Brain microvascular endothelial cell (primary cell): ENCODE measurements at regions not wholly inside any gene's neighbourhood (a gene's known extent, or its start where the extent isn't known, plus 50 kb on each side); places are given as distances from the start of the nearest gene placed in this dataset.

ENCODE experiments used
- DNase-seq: peaks from one replicate; pipeline ENCODE4 v3.0.0-alpha.2; 2020
- H3K27ac ChIP-seq: fragments of 250-450 bp; sonication (Bioruptor Pico); 2 replicates; pipeline ENCODE4 v1.5.1; 2020; ENCODE audit warnings: mild to moderate bottlenecking, moderate library complexity
- H3K27me3 ChIP-seq: fragments of 250-450 bp; sonication (Bioruptor Pico); replicated peaks from 2 replicates; pipeline ENCODE4 v1.5.1; 2020; ENCODE audit warnings: mild to moderate bottlenecking
- H3K36me3 ChIP-seq: fragments of 250-450 bp; sonication (Bioruptor Pico); replicated peaks from 2 replicates; pipeline ENCODE4 v1.5.1; 2020; ENCODE audit warnings: mild to moderate bottlenecking
- H3K4me3 ChIP-seq: 2 replicates; pipeline ENCODE4 v1.5.1; 2011; ENCODE audit warnings: low read depth, mild to moderate bottlenecking, control low read depth, low read length, moderate library complexity
- in situ Hi-C: cut with HindIII; loops from 2 replicates; pipeline ENCODE4 v1.10.0; 2017; ENCODE audit warnings: low sequenced_read_pairs, low pct_ligation_motif_present
- TF ChIP-seq, protein P1 (sequence below): IDR thresholded peaks from 2 replicates; pipeline ENCODE4 v1.5.1; 2011; ENCODE audit warnings: low read depth, mild to moderate bottlenecking, moderate library complexity, low read length, control low read depth, inconsistent platforms; ENCODE audit errors: missing control alignments

DNA sequence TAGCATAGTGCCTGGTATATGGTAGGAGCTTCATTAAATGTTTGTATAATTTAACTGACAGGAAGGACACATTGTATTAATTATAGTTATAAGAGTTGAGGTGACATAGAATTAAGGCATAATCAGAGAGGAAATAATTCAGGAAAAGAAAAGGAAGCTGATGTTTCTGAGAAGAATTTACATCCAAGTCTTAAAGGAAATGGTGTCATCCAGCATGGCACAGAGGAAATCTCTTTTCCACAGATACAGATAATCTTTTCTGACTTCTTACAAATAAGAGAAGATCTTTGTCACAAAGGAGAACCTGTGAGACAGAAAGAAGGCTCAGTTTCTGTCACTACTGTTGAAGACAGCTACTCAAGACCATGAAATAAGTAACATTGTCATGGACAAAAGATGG is 222.5 kb downstream of the GJA1 start:
- Histone ChIP-seq H3K4me3 (no peak overlapping the region), H3K27ac (no peak overlapping the region), H3K27me3 (no peaks in the 10 kb centered on the region), H3K36me3 (no peaks in the 10 kb centered on the region)
- TF ChIP-seq, protein P1, sequence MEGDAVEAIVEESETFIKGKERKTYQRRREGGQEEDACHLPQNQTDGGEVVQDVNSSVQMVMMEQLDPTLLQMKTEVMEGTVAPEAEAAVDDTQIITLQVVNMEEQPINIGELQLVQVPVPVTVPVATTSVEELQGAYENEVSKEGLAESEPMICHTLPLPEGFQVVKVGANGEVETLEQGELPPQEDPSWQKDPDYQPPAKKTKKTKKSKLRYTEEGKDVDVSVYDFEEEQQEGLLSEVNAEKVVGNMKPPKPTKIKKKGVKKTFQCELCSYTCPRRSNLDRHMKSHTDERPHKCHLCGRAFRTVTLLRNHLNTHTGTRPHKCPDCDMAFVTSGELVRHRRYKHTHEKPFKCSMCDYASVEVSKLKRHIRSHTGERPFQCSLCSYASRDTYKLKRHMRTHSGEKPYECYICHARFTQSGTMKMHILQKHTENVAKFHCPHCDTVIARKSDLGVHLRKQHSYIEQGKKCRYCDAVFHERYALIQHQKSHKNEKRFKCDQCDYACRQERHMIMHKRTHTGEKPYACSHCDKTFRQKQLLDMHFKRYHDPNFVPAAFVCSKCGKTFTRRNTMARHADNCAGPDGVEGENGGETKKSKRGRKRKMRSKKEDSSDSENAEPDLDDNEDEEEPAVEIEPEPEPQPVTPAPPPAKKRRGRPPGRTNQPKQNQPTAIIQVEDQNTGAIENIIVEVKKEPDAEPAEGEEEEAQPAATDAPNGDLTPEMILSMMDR: no peak
- in situ Hi-C loops: no loop called here
- no peak for DNase-seq

- H3K27ac ChIP-seq: no peak overlapping the region
- no peak overlapping the region for H3K4me3 ChIP-seq
- TF ChIP-seq, protein P1: no peak
- in situ Hi-C loops: no loop called here
- DNase-seq: no peak
- H3K27me3 ChIP-seq: no peaks in the 10 kb centered on the region
- no peaks in the 10 kb centered on the region for H3K36me3 ChIP-seq
Measured at GRCh38 chr6:121660277-121660676, 224.8 kb downstream of the GJA1 start.

DNA sequence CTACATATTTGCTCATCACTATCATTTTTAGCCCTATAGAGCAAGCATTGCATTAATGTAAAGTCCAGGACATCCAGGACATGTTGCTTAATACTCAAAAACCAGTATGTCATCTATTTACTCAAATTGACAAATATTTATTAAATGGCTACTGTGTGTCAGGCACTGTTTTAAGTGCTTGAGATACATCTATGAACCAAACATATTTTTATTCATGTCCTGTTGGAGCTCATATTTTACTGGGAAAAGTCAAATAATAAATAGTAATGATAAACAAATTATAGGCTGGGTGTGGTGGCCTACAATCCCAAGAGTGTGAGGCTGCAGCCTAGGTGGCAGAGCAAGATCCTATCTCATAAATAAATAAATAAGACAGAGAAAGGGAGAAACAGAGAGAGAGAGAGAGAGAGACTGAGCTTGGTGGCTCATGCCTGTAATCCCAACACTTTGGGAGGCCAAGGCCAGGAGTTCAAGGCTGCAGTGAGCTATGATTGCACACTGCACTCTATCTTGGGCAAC is 227.9 kb downstream of the GJA1 start:
- H3K4me3 ChIP-seq: no peak overlapping the region
- no peak overlapping the region for H3K27ac ChIP-seq
- H3K36me3 ChIP-seq: no peaks in the 10 kb centered on the region
- no peaks in the 10 kb centered on the region for H3K27me3 ChIP-seq
- TF ChIP-seq, protein P1: no peak
- in situ Hi-C loops: no loop called here
- DNase-seq: no peak

DNA sequence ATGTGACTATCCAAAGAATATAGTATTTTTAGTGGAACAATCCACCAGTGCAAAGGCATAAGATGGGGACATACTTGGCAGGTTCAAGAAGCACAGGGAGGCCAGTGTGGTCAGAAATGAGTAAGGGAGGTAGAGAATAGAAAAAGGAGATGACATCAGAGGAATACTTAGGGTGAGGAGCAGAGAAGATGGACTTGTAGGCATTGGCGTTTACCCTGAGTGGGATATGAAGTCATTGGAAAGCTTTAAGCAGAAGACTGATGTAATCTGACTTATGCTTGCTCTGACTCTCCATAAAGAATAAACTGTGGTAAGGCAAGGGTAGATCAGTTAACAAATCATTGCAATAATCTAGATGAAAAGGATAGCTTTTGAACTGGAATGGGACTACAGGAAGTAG is 228.7 kb downstream of the GJA1 start:
- TF ChIP-seq, protein P1: no peak
- H3K36me3 ChIP-seq: no peaks in the 10 kb centered on the region
- in situ Hi-C loops: no loop called here

DNA sequence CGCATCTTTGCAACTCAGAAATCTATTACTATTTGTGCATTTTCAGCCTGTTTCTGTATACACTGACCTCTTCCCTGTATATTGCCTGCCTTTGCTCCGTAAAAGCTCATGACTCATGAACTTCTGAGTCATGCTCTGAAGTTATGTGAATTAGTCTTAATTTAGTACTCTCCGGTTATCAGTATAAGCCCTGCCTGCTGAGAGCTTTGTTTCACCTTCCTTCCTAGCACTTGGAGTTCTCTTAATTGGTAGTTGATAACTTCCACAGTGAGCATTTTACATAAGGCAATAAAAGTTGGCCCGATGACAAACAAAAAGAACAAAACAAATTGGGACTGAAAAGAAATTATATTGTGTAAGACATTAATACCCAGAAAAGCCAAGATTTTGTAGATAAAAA is 231.4 kb downstream of the GJA1 start:
- H3K36me3 ChIP-seq: no peaks in the 10 kb centered on the region
- H3K4me3 ChIP-seq: no peak overlapping the region
- TF ChIP-seq, protein P1: no peak
- in situ Hi-C loops: no loop called here
- peak overlapping the region; percentile 52 for H3K27ac ChIP-seq
- H3K27me3 ChIP-seq: no peaks in the 10 kb centered on the region
- DNase-seq: peak; percentile 73

More for the DNA sequence above, 228.7 kb downstream of the GJA1 start:
- Histone ChIP-seq H3K27ac (no peak overlapping the region), H3K4me3 (no peak overlapping the region), H3K27me3 (no peaks in the 10 kb centered on the region)
- no peak for DNase-seq

DNA sequence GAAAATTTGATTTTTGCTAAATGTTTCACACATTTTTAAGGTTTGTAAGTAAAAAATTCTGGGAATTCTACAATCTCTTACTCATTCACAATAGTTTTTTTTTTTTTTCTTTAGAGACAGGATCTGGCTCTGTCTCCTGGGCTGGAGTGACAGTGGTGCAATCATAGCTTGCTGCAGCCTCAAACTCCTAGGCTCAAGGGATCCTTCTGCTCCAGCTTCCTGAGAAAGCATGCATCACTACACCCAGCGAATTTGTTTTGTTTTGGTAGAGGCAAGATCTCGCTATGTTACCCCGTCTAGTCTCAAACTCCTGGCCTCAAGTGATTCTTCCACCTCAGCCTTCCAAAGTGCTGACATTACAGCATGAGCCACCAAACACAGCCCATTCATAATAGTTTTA is 232.8 kb downstream of the GJA1 start:
- peak overlapping the region; percentile 48 for H3K27ac ChIP-seq
- no peaks in the 10 kb centered on the region for H3K27me3 ChIP-seq
- TF ChIP-seq, protein P1: no peak
- no peaks in the 10 kb centered on the region for H3K36me3 ChIP-seq
- DNase-seq: peak; percentile 60
- H3K4me3 ChIP-seq: no peak overlapping the region
- in situ Hi-C loops: no loop called here
